ENCODE measurements at regions not wholly inside any gene's neighbourhood (a gene's known extent, or its start where the extent isn't known, plus 50 kb on each side); places are given as distances from the start of the nearest gene placed in this dataset.

DNA sequence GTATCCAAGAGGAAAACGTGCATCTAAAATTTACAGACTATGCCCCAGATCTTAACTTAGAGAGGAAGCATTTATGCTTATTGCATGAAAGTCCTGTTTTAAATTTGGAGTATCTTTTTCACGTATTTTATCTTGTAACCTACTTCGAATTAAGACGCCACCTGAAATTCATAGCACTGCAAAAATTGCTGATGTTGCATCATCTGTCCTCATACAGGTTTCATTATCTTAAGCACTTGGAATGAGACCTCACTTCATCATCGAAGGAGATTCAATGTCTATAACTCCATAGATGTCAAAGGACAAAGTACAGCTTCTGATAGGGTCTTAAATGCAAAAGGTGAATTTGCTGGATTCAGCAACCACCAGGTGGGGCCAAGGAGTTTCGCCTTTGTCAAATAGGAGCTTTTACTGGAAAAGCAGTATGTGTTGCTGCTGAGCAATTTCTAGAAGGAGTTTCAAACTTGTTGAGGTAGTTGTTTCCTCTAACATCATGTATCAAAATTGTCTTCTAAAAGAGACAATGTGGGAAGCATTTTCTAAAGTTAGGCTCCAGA is 106.4 kb upstream of the CCDC85A start:
- Histone ChIP-seq H3K4me1 (ENCODE audit: insufficient read depth, low read length, poor library complexity, severe bottlenecking) (no peaks in the 10 kb centered on the region), H4K20me1 (ENCODE audit: insufficient read depth, low read length, poor library complexity, severe bottlenecking) (no peaks in the 10 kb centered on the region), H3K27me3 (ENCODE audit: insufficient read depth, low read length, poor library complexity, severe bottlenecking) (no peaks in the 10 kb centered on the region), H3K79me2 (ENCODE audit: insufficient read depth, low read length) (no peaks in the 10 kb centered on the region), H3K4me2 (ENCODE audit: low read depth, low read length, poor library complexity, severe bottlenecking) (no peak overlapping the region), H3K9me2 (replicated peaks; ENCODE audit: low read depth, low read length) (no peaks in the 10 kb centered on the region), H3K4me3 (ENCODE audit: low read length, poor library complexity, severe bottlenecking) (no peak overlapping the region), H3K9me3 (ENCODE audit: insufficient read depth, low read depth, low read length) (no peaks in the 10 kb centered on the region), H3K36me3 (ENCODE audit: insufficient read depth, low read length) (no peaks in the 10 kb centered on the region), H2AFZ (ENCODE audit: low read length) (no peak overlapping the region), H3F3A (ENCODE audit: low read depth) (no peaks in the 10 kb centered on the region), H3K9ac (ENCODE audit: low read depth, low read length, poor library complexity, severe bottlenecking) (no peak overlapping the region)
- TF ChIP-seq, protein P1, sequence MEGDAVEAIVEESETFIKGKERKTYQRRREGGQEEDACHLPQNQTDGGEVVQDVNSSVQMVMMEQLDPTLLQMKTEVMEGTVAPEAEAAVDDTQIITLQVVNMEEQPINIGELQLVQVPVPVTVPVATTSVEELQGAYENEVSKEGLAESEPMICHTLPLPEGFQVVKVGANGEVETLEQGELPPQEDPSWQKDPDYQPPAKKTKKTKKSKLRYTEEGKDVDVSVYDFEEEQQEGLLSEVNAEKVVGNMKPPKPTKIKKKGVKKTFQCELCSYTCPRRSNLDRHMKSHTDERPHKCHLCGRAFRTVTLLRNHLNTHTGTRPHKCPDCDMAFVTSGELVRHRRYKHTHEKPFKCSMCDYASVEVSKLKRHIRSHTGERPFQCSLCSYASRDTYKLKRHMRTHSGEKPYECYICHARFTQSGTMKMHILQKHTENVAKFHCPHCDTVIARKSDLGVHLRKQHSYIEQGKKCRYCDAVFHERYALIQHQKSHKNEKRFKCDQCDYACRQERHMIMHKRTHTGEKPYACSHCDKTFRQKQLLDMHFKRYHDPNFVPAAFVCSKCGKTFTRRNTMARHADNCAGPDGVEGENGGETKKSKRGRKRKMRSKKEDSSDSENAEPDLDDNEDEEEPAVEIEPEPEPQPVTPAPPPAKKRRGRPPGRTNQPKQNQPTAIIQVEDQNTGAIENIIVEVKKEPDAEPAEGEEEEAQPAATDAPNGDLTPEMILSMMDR (conservative IDR thresholded peaks at IDR 0.05; ENCODE audit: low read length): peak; percentile 75
- TF ChIP-seq EZH2phosphoT487 (IDR thresholded peaks at IDR 0.05; ENCODE audit: borderline replicate concordance): no peak

DNA sequence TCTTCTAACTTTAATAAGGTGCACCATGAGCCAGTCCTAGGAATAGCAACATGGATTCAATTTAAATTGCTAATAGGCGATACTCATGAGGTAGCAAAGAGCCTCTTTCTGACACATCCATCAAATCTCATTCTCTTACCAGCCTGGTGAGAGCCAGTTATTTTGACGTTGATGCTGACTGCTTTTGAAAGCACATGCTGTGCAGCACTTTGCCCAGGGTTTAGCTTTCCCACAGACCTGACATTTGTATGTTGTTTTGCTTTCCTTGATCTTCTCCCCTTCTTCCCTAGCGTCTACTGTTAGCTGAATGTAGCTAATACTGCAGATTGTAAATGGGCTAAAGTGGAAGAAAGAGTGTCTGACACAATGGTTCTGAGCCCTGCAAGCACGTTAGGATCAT is 101.1 kb upstream of the CCDC85A start:
- H3K36me3 ChIP-seq (ENCODE audit: insufficient read depth, low read length): no peaks in the 10 kb centered on the region
- no peak overlapping the region for H3K4me3 ChIP-seq (ENCODE audit: low read length, poor library complexity, severe bottlenecking)
- no peak for TF ChIP-seq EZH2phosphoT487 (IDR thresholded peaks at IDR 0.05; ENCODE audit: borderline replicate concordance)
- TF ChIP-seq, protein P1 (conservative IDR thresholded peaks at IDR 0.05; ENCODE audit: low read length): no peak
- H3K27me3 ChIP-seq (ENCODE audit: insufficient read depth, low read length, poor library complexity, severe bottlenecking): no peaks in the 10 kb centered on the region
- H3K4me1 ChIP-seq (ENCODE audit: insufficient read depth, low read length, poor library complexity, severe bottlenecking): no peaks in the 10 kb centered on the region
- no peaks in the 10 kb centered on the region for H3K9me3 ChIP-seq (ENCODE audit: insufficient read depth, low read depth, low read length)
- no peaks in the 10 kb centered on the region for H3K79me2 ChIP-seq (ENCODE audit: insufficient read depth, low read length)
- H3K9me2 ChIP-seq (replicated peaks; ENCODE audit: low read depth, low read length): no peaks in the 10 kb centered on the region
- no peaks in the 10 kb centered on the region for H3F3A ChIP-seq (ENCODE audit: low read depth)
- no peak overlapping the region for H3K9ac ChIP-seq (ENCODE audit: low read depth, low read length, poor library complexity, severe bottlenecking)
- no peaks in the 10 kb centered on the region for H4K20me1 ChIP-seq (ENCODE audit: insufficient read depth, low read length, poor library complexity, severe bottlenecking)
- no peak overlapping the region for H3K4me2 ChIP-seq (ENCODE audit: low read depth, low read length, poor library complexity, severe bottlenecking)
- no peak overlapping the region for H2AFZ ChIP-seq (ENCODE audit: low read length)

GRCh38 chr2:56084111-56084901 is 99.5 kb upstream of the CCDC85A start:
- H3K27me3 ChIP-seq (ENCODE audit: insufficient read depth, low read length, poor library complexity, severe bottlenecking): no peaks in the 10 kb centered on the region
- H3F3A ChIP-seq (ENCODE audit: low read depth): no peaks in the 10 kb centered on the region
- no peaks in the 10 kb centered on the region for H3K36me3 ChIP-seq (ENCODE audit: insufficient read depth, low read length)
- H3K9ac ChIP-seq (ENCODE audit: low read depth, low read length, poor library complexity, severe bottlenecking): no peak overlapping the region
- TF ChIP-seq EZH2phosphoT487 (IDR thresholded peaks at IDR 0.05; ENCODE audit: borderline replicate concordance): no peak
- TF ChIP-seq, protein P1 (conservative IDR thresholded peaks at IDR 0.05; ENCODE audit: low read length): no peak
- H3K4me3 ChIP-seq (ENCODE audit: low read length, poor library complexity, severe bottlenecking): no peak overlapping the region
- H3K4me1 ChIP-seq (ENCODE audit: insufficient read depth, low read length, poor library complexity, severe bottlenecking): no peaks in the 10 kb centered on the region
- H3K4me2 ChIP-seq (ENCODE audit: low read depth, low read length, poor library complexity, severe bottlenecking): no peak overlapping the region
- H3K9me3 ChIP-seq (ENCODE audit: insufficient read depth, low read depth, low read length): no peaks in the 10 kb centered on the region
- H3K79me2 ChIP-seq (ENCODE audit: insufficient read depth, low read length): no peaks in the 10 kb centered on the region
- H2AFZ ChIP-seq (ENCODE audit: low read length): no peak overlapping the region
- H3K9me2 ChIP-seq (replicated peaks; ENCODE audit: low read depth, low read length): no peaks in the 10 kb centered on the region
- no peaks in the 10 kb centered on the region for H4K20me1 ChIP-seq (ENCODE audit: insufficient read depth, low read length, poor library complexity, severe bottlenecking)
